GM21515 (cell line): ENCODE measurements at regions not wholly inside any gene's neighbourhood (a gene's known extent, or its start where the extent isn't known, plus 50 kb on each side); places are given as distances from the start of the nearest gene placed in this dataset.
"Not testable (repeated sequence)": the region's sequence is repeated elsewhere in the genome, so short reads cannot be mapped to it uniquely, and the experiment has no call there.

Experiments
- ATAC-seq: cut with Tn5 transposase; IDR thresholded peaks from one replicate; pipeline ENCODE4 v1.9.1; 2021; ENCODE audit not compliant: unreplicated experiment

DNA sequence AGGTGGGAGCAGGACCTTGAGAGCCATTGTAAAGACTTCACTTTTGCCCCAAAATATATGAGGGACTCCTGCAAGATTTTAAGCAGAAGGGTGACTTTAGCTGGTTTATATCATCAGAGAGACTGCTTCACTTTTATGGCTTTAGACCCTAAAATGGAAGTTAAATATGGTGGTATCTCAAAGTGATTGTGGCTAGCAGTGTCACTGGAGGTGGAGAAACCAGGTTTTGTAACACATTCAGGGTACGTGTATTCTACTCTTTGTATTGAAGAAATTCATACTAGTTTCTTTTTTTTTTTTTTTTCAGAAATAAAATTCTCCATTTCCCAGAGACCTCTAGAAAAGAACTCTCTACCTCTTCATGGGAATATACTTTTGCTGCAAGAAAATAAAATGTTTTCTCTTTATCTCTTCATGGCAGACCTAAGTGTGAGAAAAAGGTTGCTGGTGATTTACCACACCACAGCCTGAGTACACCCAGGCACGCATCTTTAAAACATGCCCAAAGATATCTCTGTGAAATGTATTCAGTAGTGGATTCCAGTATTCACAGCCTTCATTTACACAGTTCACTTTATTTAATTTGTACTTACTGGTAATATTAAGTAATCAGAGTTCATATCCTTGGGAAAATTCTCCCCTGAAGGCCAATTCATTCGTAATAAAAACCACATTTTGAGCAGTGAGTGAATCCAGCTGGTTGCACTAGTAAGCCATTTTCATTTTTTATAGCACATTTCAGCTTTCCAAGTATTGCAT lies 74.3 kb upstream of the GUCY1A1 start:
- no peak for ATAC-seq

- no peak for ATAC-seq
Observed at GRCh38 chr4:155591738-155592143, 74.9 kb upstream of the GUCY1A1 start.

GRCh38 chr4:155590796-155591585 lies 75.7 kb upstream of the GUCY1A1 start:
- no peak for ATAC-seq

- ATAC-seq, result no peak
Observed at GRCh38 chr4:155588437-155588836, 78.2 kb upstream of the GUCY1A1 start.

DNA sequence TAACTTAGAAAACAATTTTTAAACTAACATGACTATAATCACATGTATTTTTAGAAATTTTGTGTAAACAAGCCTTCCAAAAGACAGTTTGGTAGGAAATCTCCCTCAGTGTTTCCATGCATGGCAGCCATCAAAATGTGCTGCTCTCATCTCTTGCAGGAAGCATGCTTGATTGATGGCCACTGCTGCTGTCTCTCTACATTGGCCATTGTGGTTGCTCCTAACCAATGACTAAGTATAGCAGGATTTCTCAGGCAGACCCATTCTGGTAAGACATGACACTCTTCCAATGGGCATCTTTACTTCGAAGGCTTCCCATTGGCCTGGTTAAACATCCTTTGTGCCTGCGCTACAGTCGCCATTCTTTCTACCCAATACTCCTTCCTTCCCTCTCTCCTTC lies 78.9 kb upstream of the GUCY1A1 start:
- ATAC-seq, result no peak

DNA sequence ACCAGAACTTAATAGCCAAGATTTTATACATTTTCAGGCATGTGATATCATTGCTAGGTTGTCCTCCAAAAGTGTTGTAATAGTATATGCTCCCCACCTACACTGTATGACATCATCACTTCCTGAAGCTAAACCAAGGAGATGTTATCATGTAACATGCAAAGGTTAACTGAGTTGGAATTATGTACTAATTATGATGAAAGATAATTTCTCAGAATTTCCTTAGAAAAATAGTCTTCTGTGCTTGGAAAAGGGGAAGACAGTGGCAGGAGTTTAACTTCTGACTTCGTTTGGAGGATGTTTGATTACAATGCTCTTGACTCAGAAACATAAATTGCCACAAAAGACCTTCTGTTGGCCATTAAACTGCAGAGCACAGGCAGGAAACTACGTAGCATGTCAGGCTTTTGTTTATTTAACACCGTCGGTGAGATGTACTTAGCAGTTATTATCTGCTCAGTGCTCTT lies 83.6 kb upstream of the GUCY1A1 start:
- ATAC-seq, result no peak

GRCh38 chr4:155582041-155582440 lies 84.6 kb upstream of the GUCY1A1 start:
- no peak for ATAC-seq

- no peak for ATAC-seq
Observed at GRCh38 chr4:155578726-155579370, 87.8 kb upstream of the GUCY1A1 start.

GRCh38 chr4:155578219-155578618 lies 88.4 kb upstream of the GUCY1A1 start:
- ATAC-seq, result no peak

DNA sequence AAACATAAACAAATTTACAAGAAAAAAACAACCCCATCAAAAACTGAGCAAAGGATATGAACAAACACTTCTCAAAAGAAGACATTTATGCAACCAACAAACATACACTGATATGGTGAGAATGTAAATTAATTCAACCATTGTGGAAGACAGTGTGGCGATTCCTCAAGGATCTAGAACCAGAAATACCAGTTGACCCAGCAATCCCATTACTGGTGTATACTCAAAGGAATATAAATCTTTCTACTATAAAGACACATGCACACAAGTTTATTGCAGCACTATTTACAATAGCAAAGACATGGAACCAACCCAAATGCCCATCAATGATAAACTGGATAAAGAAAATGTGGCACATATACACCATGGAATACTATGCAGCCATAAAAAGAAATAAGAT lies 92.3 kb upstream of the GUCY1A1 start:
- ATAC-seq, result not testable (repeated sequence)

DNA sequence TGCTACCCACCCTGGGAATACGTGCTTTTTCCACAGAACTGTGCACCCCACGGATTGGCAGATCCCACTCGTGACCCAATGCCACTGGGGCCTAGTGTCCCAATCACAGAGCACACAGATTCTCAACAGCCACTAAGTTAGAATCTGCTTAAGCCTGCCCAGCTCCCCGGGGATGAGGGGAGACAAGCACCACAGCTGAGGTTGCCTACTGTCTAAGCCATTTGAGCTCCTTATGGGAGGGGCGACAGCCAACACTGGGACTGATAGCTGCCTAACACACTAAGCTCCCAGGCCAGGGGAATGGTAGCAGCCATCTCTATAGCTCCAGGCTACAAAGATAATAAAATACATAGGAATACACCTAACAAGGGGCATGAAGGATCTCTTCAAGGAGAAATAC lies 93.5 kb upstream of the GUCY1A1 start:
- ATAC-seq, result no peak

DNA sequence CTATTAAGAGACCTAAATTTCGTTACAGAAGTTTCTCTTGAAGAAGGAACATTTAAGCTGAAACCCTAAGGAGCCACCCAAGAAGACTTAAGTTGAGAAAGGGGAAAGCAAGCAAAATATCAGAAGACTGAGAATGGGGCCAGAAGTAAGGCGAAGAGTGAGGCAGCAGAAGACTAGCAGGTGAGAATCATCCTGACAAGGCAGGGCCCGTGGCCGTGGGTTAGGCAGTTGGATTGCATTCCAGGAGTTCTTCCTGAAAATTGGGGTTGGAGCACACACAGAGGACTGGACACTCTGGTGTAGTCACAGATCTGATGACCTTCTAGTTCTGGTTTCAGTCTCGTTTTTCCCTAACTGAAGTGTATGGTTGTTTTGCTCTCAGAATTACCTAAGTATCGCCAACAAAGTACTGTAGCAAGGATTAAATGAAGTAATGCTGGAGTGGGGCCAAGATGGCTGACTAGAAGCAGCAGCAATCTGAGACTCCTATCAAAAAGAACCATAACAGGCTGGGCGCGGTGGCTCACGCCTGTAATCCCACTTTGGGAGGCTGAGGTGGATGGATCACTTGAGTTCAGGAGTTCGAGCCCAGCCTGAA lies 94.4 kb upstream of the GUCY1A1 start:
- ATAC-seq, result no peak

- no peak for ATAC-seq
Observed at GRCh38 chr4:155571184-155571944, 95.3 kb upstream of the GUCY1A1 start.

- ATAC-seq, result no peak
Observed at GRCh38 chr4:155570661-155571060, 96.0 kb upstream of the GUCY1A1 start.

GRCh38 chr4:155569960-155570515 lies 96.6 kb upstream of the GUCY1A1 start:
- ATAC-seq, result no peak

- no peak for ATAC-seq
Observed at GRCh38 chr4:155569471-155569870, 97.2 kb upstream of the GUCY1A1 start.

DNA sequence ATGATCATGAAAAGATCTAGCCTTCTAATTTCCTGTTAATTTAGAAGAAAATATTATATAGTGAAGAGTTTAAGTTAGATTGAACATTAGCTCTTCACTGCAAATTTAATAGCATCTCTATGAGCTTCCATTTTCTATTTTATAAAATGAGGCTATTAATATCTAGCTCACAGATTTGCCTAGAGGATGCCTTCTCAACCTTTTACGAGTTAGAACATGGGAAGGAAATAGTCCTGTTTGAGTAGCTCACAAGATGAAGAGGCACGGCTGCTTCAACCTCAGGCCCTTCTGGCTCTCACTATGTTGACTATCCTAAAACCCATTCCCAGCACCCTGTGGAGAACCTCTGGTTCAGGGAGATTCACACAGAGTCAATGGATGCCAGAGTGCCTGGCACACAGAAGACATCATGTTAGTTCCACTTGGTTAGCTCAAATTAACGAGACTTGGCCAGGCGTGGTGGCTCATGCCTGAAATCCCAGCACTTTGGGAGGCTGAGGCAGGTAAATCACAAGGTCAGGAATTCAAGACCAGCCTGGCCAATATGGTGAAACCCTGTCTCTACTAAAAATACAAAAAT lies 97.9 kb upstream of the GUCY1A1 start:
- ATAC-seq, result no peak

DNA sequence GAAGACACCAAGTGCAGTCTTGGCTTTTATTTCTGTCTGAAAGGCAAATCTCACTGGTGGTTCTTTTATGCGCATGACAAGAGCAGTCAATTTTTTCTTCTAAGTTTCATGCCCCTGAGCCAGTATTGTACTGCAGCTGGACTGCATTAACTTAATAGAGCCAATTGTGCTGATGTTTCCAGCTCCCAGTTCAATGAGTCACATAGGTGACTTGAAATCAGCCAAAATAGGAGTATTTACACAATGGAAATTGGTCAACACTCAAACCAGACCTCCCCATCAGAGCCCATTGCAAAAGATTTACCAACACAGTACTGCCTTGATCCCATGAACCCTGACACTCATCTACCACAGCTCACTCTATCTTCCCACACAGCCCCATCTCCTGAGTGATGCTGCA lies 100.3 kb upstream of the GUCY1A1 start:
- ATAC-seq, result no peak

DNA sequence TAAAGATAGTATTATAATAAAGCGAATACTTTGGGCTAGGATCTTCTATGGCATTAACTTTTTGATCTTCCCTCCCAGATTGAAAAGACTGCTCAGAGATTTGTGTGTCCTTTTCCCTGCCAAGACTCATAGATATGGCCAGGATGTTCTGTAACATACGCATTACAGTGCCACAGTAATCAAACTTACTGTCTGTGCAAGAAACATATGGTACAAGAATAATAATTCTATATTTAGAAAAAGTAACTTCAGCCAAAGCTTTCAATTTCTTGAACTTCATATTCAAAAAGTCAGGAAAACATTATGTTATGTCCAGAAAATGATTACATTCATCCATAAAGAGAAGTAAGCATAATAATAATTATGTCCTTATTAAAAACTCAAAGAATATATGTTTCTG lies 100.9 kb upstream of the GUCY1A1 start:
- no peak for ATAC-seq

DNA sequence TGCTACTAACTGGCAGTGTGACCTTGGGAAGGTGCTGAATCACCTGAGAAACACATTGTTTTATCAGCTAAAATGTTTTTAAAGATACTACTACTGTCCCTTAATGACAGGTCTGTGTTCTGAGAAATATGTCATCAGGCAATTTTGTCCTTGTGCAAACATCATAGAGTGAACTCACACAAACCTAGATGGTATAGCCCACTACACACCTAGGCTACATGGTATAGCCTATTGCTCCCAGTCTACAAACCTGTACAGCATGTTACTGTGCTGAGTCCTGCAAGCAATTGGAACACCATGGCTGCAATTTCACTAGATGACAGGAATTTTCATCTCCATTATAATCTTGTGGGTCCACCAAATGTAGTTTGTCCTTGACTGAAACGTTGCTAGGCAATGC lies 101.3 kb upstream of the GUCY1A1 start:
- no peak for ATAC-seq
